GM21723 (cell line): ENCODE measurements at regions not wholly inside any gene's neighbourhood (a gene's known extent, or its start where the extent isn't known, plus 50 kb on each side); places are given as distances from the start of the nearest gene placed in this dataset.

Source experiments
- ATAC-seq: cut with Tn5 transposase; IDR thresholded peaks from one replicate; pipeline ENCODE4 v1.9.1; 2021; ENCODE audit warnings: mild to moderate bottlenecking, moderate library complexity; ENCODE audit not compliant: unreplicated experiment

DNA sequence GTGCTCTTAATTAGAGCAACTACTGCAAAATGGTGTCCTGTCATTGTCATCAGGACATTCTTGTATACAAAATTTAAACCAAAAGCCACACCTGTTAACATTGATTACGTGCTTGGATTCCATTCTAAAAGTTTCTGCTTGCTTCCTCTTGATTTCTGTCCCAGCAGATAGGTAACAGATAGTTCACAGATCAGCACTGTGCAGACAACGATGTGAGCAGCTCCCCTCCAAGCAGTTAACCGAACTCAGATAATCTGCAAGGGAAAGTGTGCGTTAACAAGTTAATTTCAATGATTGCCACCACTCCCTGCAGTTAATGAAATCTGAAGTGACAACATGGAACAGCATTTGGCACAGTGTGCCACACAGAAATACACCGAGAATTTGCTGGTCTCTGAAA lies 54.4 kb upstream of the RELL1 start:
- ATAC-seq: no peak

DNA sequence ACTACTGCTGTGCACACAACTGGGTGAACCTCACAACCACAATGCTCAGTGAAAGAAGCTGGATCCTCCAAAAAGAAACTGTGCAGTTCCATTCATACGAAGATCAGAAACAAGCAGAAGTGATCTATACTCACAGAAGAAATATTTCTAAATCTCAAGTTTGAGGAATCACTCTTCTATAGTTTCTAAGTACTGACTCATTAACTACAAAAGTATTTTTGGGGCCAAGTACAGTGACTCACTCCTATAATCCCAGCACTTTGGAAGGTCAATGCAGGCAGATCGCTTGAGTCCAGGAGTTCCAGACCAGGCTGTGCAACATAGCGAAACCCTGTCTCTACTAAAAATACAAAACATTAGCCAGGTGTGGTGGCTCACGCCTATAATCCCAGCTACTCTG lies 51.3 kb upstream of the RELL1 start:
- no peak for ATAC-seq
